ENCODE measurements at regions not wholly inside any gene's neighbourhood (a gene's known extent, or its start where the extent isn't known, plus 50 kb on each side); places are given as distances from the start of the nearest gene placed in this dataset.

DNA sequence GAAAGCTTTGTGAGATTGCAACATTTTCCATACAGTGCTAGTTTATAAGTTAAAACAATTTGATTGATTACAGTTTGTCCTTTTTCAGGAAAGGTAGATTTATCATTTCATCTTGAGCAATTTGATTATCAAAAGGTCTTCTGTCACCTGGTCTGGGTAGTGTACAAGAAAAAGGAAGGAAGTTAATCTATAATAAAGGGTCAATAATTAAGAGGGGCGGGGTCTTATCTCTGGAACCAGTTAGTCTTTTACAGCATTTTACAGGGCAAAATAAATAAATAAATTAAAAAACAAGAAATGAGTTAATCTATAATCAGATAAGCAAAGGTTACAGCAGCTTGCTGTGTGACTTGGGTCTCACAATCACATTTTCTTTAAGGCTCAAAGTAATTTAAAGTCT is 277.8 kb upstream of the GYPC start:
- no peak for TF ChIP-seq CTCF (IDR thresholded peaks at IDR 0.05)
- no peak for TF ChIP-seq ZFX (IDR thresholded peaks at IDR 0.05; ENCODE audit: borderline replicate concordance)

Measured in 22Rv1 (cell line).